Activated T-helper 17 cell treated with anti-CD3 and anti-CD28 coated beads, Interleukin-2, amount 50 U/mL, for 72 hours (primary cell): ENCODE measurements at regions not wholly inside any gene's neighbourhood (a gene's known extent, or its start where the extent isn't known, plus 50 kb on each side); places are given as distances from the start of the nearest gene placed in this dataset.
"Not testable (repeated sequence)": the region's sequence is repeated elsewhere in the genome, so short reads cannot be mapped to it uniquely, and the experiment has no call there.

Experiments
- ATAC-seq: fragments of 150-1000 bp; cut with Tn5 transposase; replicated peaks from 2 replicates; pipeline ENCODE4 v1.10.0; 2021; ENCODE audit warnings: mild to moderate bottlenecking, moderate library complexity
- H3K27ac Mint-ChIP-seq: one replicate; pipeline ENCODE4 v1.8.0; 2022; ENCODE audit warnings: mixed read lengths
- H3K27me3 Mint-ChIP-seq: one replicate; pipeline ENCODE4 v1.8.0; 2022; ENCODE audit warnings: mixed read lengths
- H3K36me3 Mint-ChIP-seq: one replicate; pipeline ENCODE4 v1.8.0; 2022; ENCODE audit warnings: low read depth, mild to moderate bottlenecking, mixed read lengths
- H3K4me1 Mint-ChIP-seq: one replicate; pipeline ENCODE4 v1.8.0; 2022; ENCODE audit warnings: mixed read lengths
- H3K4me3 Mint-ChIP-seq: one replicate; pipeline ENCODE4 v1.8.0; 2022; ENCODE audit warnings: mild to moderate bottlenecking, mixed read lengths
- H3K9me3 Mint-ChIP-seq: one replicate; pipeline ENCODE4 v1.8.0; 2022; ENCODE audit warnings: mixed read lengths

GRCh38 chr7:34567906-34568305 lies 90.1 kb upstream of the NPSR1 start:
- H3K36me3 Mint-ChIP-seq: no peaks in the 10 kb centered on the region
- no peaks in the 10 kb centered on the region for H3K4me1 Mint-ChIP-seq
- no peaks in the 10 kb centered on the region for H3K27me3 Mint-ChIP-seq
- H3K27ac Mint-ChIP-seq: no peak overlapping the region
- H3K9me3 Mint-ChIP-seq: no peaks in the 10 kb centered on the region
- ATAC-seq: no peak
- H3K4me3 Mint-ChIP-seq: no peak overlapping the region

- H3K27me3 Mint-ChIP-seq: no peaks in the 10 kb centered on the region
- H3K9me3 Mint-ChIP-seq: no peaks in the 10 kb centered on the region
- H3K27ac Mint-ChIP-seq: no peak overlapping the region
- no peak overlapping the region for H3K4me3 Mint-ChIP-seq
- no peaks in the 10 kb centered on the region for H3K4me1 Mint-ChIP-seq
- no peaks in the 10 kb centered on the region for H3K36me3 Mint-ChIP-seq
- ATAC-seq: no peak
These were observed 87.9 kb upstream of the NPSR1 start for GRCh38 chr7:34569975-34570699.

GRCh38 chr7:34575006-34575405 lies 83.0 kb upstream of the NPSR1 start:
- H3K9me3 Mint-ChIP-seq: peaks cover 13% of the 10 kb centered on the region
- H3K36me3 Mint-ChIP-seq: no peaks in the 10 kb centered on the region
- no peak overlapping the region for H3K27ac Mint-ChIP-seq
- no peak overlapping the region for H3K4me3 Mint-ChIP-seq
- H3K27me3 Mint-ChIP-seq: no peaks in the 10 kb centered on the region
- no peak for ATAC-seq
- H3K4me1 Mint-ChIP-seq: no peaks in the 10 kb centered on the region

GRCh38 chr7:34577934-34578333 lies 80.1 kb upstream of the NPSR1 start:
- H3K9me3 Mint-ChIP-seq: peaks cover 13% of the 10 kb centered on the region
- H3K27me3 Mint-ChIP-seq, ATAC-seq, H3K36me3 Mint-ChIP-seq, H3K4me1 Mint-ChIP-seq, H3K27ac Mint-ChIP-seq, H3K4me3 Mint-ChIP-seq: not testable (repeated sequence)

- not testable (repeated sequence) for H3K4me3 Mint-ChIP-seq, ATAC-seq, H3K9me3 Mint-ChIP-seq, H3K36me3 Mint-ChIP-seq, H3K4me1 Mint-ChIP-seq, H3K27ac Mint-ChIP-seq, H3K27me3 Mint-ChIP-seq
These were observed 76.3 kb upstream of the NPSR1 start for GRCh38 chr7:34581698-34582097.

GRCh38 chr7:34584526-34584925 lies 73.5 kb upstream of the NPSR1 start:
- no peaks in the 10 kb centered on the region for H3K36me3 Mint-ChIP-seq
- no peaks in the 10 kb centered on the region for H3K27me3 Mint-ChIP-seq
- no peak overlapping the region for H3K4me3 Mint-ChIP-seq
- no peak for ATAC-seq
- no peaks in the 10 kb centered on the region for H3K9me3 Mint-ChIP-seq
- H3K4me1 Mint-ChIP-seq: no peaks in the 10 kb centered on the region
- H3K27ac Mint-ChIP-seq: no peak overlapping the region

- no peak for ATAC-seq
- H3K4me1 Mint-ChIP-seq: no peaks in the 10 kb centered on the region
- no peak overlapping the region for H3K4me3 Mint-ChIP-seq
- no peak overlapping the region for H3K27ac Mint-ChIP-seq
- H3K9me3 Mint-ChIP-seq: no peaks in the 10 kb centered on the region
- H3K27me3 Mint-ChIP-seq: peaks cover 3% of the 10 kb centered on the region
- H3K36me3 Mint-ChIP-seq: no peaks in the 10 kb centered on the region
These were observed 61.1 kb upstream of the NPSR1 start for GRCh38 chr7:34596887-34597286.

- Mint-ChIP-seq H3K4me1 (no peaks in the 10 kb centered on the region), H3K27ac (no peak overlapping the region), H3K36me3 (no peaks in the 10 kb centered on the region), H3K4me3 (no peak overlapping the region), H3K9me3 (no peaks in the 10 kb centered on the region), H3K27me3 (peaks cover 3% of the 10 kb centered on the region)
- ATAC-seq: no peak
These were observed 54.1 kb upstream of the NPSR1 start for GRCh38 chr7:34603711-34604444.
